ENCODE measurements at regions not wholly inside any gene's neighbourhood (a gene's known extent, or its start where the extent isn't known, plus 50 kb on each side); places are given as distances from the start of the nearest gene placed in this dataset.

DNA sequence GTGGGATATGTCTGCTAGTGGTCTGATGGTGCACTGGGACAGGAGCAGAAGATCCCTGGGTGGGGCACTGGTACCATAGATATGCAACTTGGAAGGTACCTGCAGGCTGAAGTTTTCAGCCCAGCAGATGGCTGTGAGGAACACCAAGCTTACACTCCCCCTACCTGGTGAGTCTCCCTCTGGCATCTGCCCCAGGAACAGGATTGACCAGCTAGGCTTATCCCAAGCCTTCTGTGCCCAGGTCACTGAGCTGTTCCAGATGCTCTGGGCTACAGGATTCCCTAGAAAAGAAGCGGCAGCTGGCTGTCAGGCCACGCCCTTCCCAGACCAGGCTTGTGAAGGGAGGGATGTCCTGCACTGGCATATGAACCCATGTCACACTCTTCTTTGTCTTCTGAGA, 1130.0 kb downstream of the NAALADL2 start:
- BruUV-seq (replicated peaks), result no TSS peak
- Histone ChIP-seq H3K4me3 (replicated peaks in 1 of 3; ENCODE audit: insufficient read depth in 1 of 3, low read depth in 2 of 3, low read length in 3 of 3) (no peak overlapping the region), H3K36me3 (replicated peaks in 1 of 2; ENCODE audit: control insufficient read depth in 1 of 2, insufficient read depth in 2 of 2, low read length in 2 of 2) (no peaks in the 10 kb centered on the region), H3K27me3 (ENCODE audit: control insufficient read depth in 1 of 2, insufficient read depth in 2 of 2, low read length in 2 of 2) (no peaks in the 10 kb centered on the region; a peak in 1 of 5 replicates), H3K9ac (ENCODE audit: insufficient read depth, low read depth, low read length) (no peak overlapping the region), H3K4me2 (ENCODE audit: low read depth, low read length) (no peak overlapping the region), H3K4me1 (ENCODE audit: insufficient read depth, low read length) (no peaks in the 10 kb centered on the region), H4K20me1 (ENCODE audit: insufficient read depth, low read length) (no peaks in the 10 kb centered on the region), H2AFZ (ENCODE audit: low read length) (no peak overlapping the region), H3K79me2 (ENCODE audit: insufficient read depth, low read length) (no peaks in the 10 kb centered on the region), H3K27ac (ENCODE audit: extremely low read length, insufficient read depth, low read length) (no peak overlapping the region), H3K9me3 (ENCODE audit: low read length) (peaks cover 79% of the 10 kb centered on the region)
- in situ Hi-C loops (cut with HindIII; ENCODE audit: extremely low pct_ligation_motif_present, low pct_unique_long_range_greater_than_20kb), result no loop called here
- TF ChIP-seq ZNF274 (CRISPR knock-in tag; IDR thresholded peaks at IDR 0.05) (no peak), AGO2 (optimal IDR thresholded peaks at IDR 0.05; ENCODE audit: low read depth, low read length) (no peak), SP4 (CRISPR knock-in tag; IDR thresholded peaks at IDR 0.05) (no peak), ZMYM4 (CRISPR knock-in tag; IDR thresholded peaks at IDR 0.05) (no peak), ZNF225 (CRISPR knock-in tag; IDR thresholded peaks at IDR 0.05) (no peak)
- DNase-seq (ENCODE audit: low spot score), result no peak
- no peak for FAIRE-seq
- intact Hi-C loops (cut with micrococcal nuclease; ENCODE audit: unreplicated experiment), result no loop called here
- no peak for ATAC-seq
- ChIA-PET CTCF (ENCODE audit: low intra/inter-chr PET ratio, low total read pairs) (no interaction called here), POLR2A (no interaction called here)
- WGBS (ENCODE audit: low lambda C conversion rate), result 60% methylated on average over 1 of the region's 2 CpGs

DNA sequence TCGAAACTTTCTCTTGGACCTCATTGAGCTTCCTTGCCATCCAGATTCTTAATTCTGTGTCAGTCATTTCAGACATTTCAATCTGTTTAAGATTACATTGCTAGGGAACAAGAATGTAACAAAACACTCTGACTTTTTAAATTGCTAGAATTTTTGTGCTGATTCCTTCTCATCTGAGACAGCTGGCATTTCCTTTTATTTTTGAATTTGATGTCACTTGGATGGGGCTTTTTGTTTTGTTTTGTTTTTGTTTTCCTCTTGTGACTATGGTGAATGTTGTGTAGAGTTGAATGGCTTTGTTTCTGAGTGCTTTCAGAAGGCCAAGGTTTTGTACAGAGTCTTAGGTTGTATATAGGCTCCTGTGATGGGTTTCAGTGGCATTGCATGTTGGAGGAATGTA, 1129.3 kb downstream of the NAALADL2 start:
- Histone ChIP-seq H3K79me2 (ENCODE audit: insufficient read depth, low read length) (no peaks in the 10 kb centered on the region), H3K27ac (ENCODE audit: extremely low read length, insufficient read depth, low read length) (no peak overlapping the region), H2AFZ (ENCODE audit: low read length) (no peak overlapping the region), H3K9ac (ENCODE audit: insufficient read depth, low read depth, low read length) (no peak overlapping the region), H3K4me3 (replicated peaks in 1 of 3; ENCODE audit: insufficient read depth in 1 of 3, low read depth in 2 of 3, low read length in 3 of 3) (no peak overlapping the region), H3K27me3 (ENCODE audit: control insufficient read depth in 1 of 2, insufficient read depth in 2 of 2, low read length in 2 of 2) (no peaks in the 10 kb centered on the region; a peak in 1 of 5 replicates), H3K36me3 (replicated peaks in 1 of 2; ENCODE audit: control insufficient read depth in 1 of 2, insufficient read depth in 2 of 2, low read length in 2 of 2) (no peaks in the 10 kb centered on the region), H3K9me3 (ENCODE audit: low read length) (peaks cover 78% of the 10 kb centered on the region), H3K4me1 (ENCODE audit: insufficient read depth, low read length) (no peaks in the 10 kb centered on the region), H4K20me1 (ENCODE audit: insufficient read depth, low read length) (no peaks in the 10 kb centered on the region), H3K4me2 (ENCODE audit: low read depth, low read length) (no peak overlapping the region)
- no peak for ATAC-seq
- DNase-seq (ENCODE audit: low spot score), result no peak
- no peak for TF ChIP-seq RFX1 (IDR thresholded peaks at IDR 0.05)
- no peak for TF ChIP-seq MBD4 (IDR thresholded peaks at IDR 0.05; ENCODE audit: borderline replicate concordance, low read length)
- TF ChIP-seq ZNF720 (CRISPR knock-in tag; IDR thresholded peaks at IDR 0.05), result no peak
- TF ChIP-seq CHD2 (IDR thresholded peaks at IDR 0.05; ENCODE audit: low read depth, low read length), result no peak
- TF ChIP-seq SSRP1 (CRISPR knock-in tag; IDR thresholded peaks at IDR 0.05), result no peak
- no peak for TF ChIP-seq KMT2B (CRISPR knock-in tag; IDR thresholded peaks at IDR 0.05)
- no peak for TF ChIP-seq NFATC3 (CRISPR knock-in tag; IDR thresholded peaks at IDR 0.05)
- TF ChIP-seq MAF1 (CRISPR knock-in tag; IDR thresholded peaks at IDR 0.05; ENCODE audit: borderline replicate concordance), result no peak
- TF ChIP-seq, protein P1, sequence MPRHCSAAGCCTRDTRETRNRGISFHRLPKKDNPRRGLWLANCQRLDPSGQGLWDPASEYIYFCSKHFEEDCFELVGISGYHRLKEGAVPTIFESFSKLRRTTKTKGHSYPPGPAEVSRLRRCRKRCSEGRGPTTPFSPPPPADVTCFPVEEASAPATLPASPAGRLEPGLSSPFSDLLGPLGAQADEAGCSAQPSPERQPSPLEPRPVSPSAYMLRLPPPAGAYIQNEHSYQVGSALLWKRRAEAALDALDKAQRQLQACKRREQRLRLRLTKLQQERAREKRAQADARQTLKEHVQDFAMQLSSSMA (CRISPR knock-in tag; IDR thresholded peaks at IDR 0.05), result no peak
- no peak for TF ChIP-seq SYNCRIP (IDR thresholded peaks at IDR 0.05; ENCODE audit: insufficient read depth, low read depth, low read length)
- no peak for TF ChIP-seq ZFP37 (CRISPR knock-in tag; IDR thresholded peaks at IDR 0.05; ENCODE audit: borderline replicate concordance)
- no peak for TF ChIP-seq SUZ12 (IDR thresholded peaks at IDR 0.05; ENCODE audit: low read depth, low read length)
- WGBS (ENCODE audit: low lambda C conversion rate), result 0% methylated on average over 1 of the region's 1 CpG
- BruUV-seq (replicated peaks), result no TSS peak
- in situ Hi-C loops (cut with HindIII; ENCODE audit: extremely low pct_ligation_motif_present, low pct_unique_long_range_greater_than_20kb), result no loop called here
- intact Hi-C loops (cut with micrococcal nuclease; ENCODE audit: unreplicated experiment), result no loop called here
- CTCF ChIA-PET (ENCODE audit: low intra/inter-chr PET ratio, low total read pairs), result no interaction called here
- POLR2A ChIA-PET, result no interaction called here
- FAIRE-seq, result no peak
